Trophoblast cell (in vitro differentiated cells and primary cell): ENCODE measurements at regions not wholly inside any gene's neighbourhood (a gene's known extent, or its start where the extent isn't known, plus 50 kb on each side); places are given as distances from the start of the nearest gene placed in this dataset.

Experiments used
- DNase-seq, 2 donors: peaks; one replicate each; pipeline ENCODE4 v3.0.0-alpha.2; 2016
- H2AFZ ChIP-seq: 2 replicates; pipeline ENCODE4 v1.6.1; 2013; ENCODE audit warnings: low read length, moderate library complexity, mild to moderate bottlenecking; ENCODE audit not compliant: insufficient read depth, poor library complexity
- H2AK5ac ChIP-seq: 2 replicates; pipeline ENCODE4 v1.6.1; 2013; ENCODE audit warnings: mild to moderate bottlenecking, low read length
- H2BK120ac ChIP-seq: 2 replicates; pipeline ENCODE4 v1.6.1; 2013; ENCODE audit warnings: low read length, mild to moderate bottlenecking, moderate library complexity; ENCODE audit not compliant: insufficient read depth, poor library complexity
- H2BK12ac ChIP-seq: 2 replicates; pipeline ENCODE4 v1.6.1; 2013; ENCODE audit warnings: mild to moderate bottlenecking, low read length, moderate library complexity
- H2BK5ac ChIP-seq: 2 replicates; pipeline ENCODE4 v1.6.1; 2013; ENCODE audit warnings: low read length, low read depth, moderate library complexity, mild to moderate bottlenecking; ENCODE audit not compliant: poor library complexity
- H3K14ac ChIP-seq: 2 replicates; pipeline ENCODE4 v1.6.1; 2013; ENCODE audit warnings: mild to moderate bottlenecking, low read length
- H3K18ac ChIP-seq: 2 replicates; pipeline ENCODE4 v1.6.1; 2013; ENCODE audit warnings: mild to moderate bottlenecking, low read length
- H3K23ac ChIP-seq: 2 replicates; pipeline ENCODE4 v1.6.1; 2013; ENCODE audit warnings: low read length
- H3K27ac ChIP-seq: 2 replicates; pipeline ENCODE4 v1.5.1; 2013; ENCODE audit warnings: low read depth, mild to moderate bottlenecking, inconsistent platforms, low read length, moderate library complexity
- H3K27me3 ChIP-seq: 2 replicates; pipeline ENCODE4 v1.6.1; 2013; ENCODE audit warnings: inconsistent platforms, mild to moderate bottlenecking, low read length, moderate library complexity; ENCODE audit not compliant: insufficient read depth
- H3K36me3 ChIP-seq, 2 experiments: 1 replicate in 1 of 2; 2 replicates in 1 of 2; pipeline ENCODE4 v1.6.1; 2013; ENCODE audit warnings: low read length in 2 of 2, mild to moderate bottlenecking in 2 of 2, moderate library complexity in 1 of 2; ENCODE audit not compliant: insufficient read depth in 2 of 2, control insufficient read depth in 1 of 2
- H3K4ac ChIP-seq: 2 replicates; pipeline ENCODE4 v1.6.1; 2013; ENCODE audit warnings: low read depth, mild to moderate bottlenecking, low read length, moderate library complexity
- H3K4me1 ChIP-seq, 2 experiments: 1 replicate in 1 of 2; 2 replicates in 1 of 2; pipeline ENCODE4 v1.6.1; 2013; ENCODE audit warnings: low read length in 2 of 2, mild to moderate bottlenecking in 2 of 2, moderate library complexity in 1 of 2; ENCODE audit not compliant: insufficient read depth in 2 of 2, control insufficient read depth in 1 of 2
- H3K4me2 ChIP-seq: 2 replicates; pipeline ENCODE4 v1.6.1; 2013; ENCODE audit warnings: inconsistent platforms, mild to moderate bottlenecking, low read length, moderate library complexity
- H3K4me3 ChIP-seq: 2 replicates; pipeline ENCODE4 v1.5.1; 2013; ENCODE audit warnings: mild to moderate bottlenecking, low read depth, low read length, inconsistent platforms
- H3K79me1 ChIP-seq: one replicate; pipeline ENCODE4 v1.6.1; 2013; ENCODE audit warnings: low read length
- H3K79me2 ChIP-seq: 2 replicates; pipeline ENCODE4 v1.6.1; 2013; ENCODE audit warnings: low read length, mild to moderate bottlenecking; ENCODE audit not compliant: control insufficient read depth, insufficient read depth, poor library complexity
- H3K9ac ChIP-seq: 2 replicates; pipeline ENCODE4 v1.6.1; 2013; ENCODE audit warnings: mild to moderate bottlenecking, low read length
- H3K9me3 ChIP-seq: 2 replicates; pipeline ENCODE4 v1.6.1; 2013; ENCODE audit warnings: low read depth, mild to moderate bottlenecking, control low read depth, inconsistent platforms, low read length; ENCODE audit not compliant: insufficient read depth
- H4K12ac ChIP-seq: 2 replicates; pipeline ENCODE4 v1.6.1; 2013; ENCODE audit warnings: low read depth, mild to moderate bottlenecking, low read length, moderate library complexity
- H4K8ac ChIP-seq: 2 replicates; pipeline ENCODE4 v1.6.1; 2013; ENCODE audit warnings: low read depth, mild to moderate bottlenecking, low read length, moderate library complexity
- H4K91ac ChIP-seq: one replicate; pipeline ENCODE4 v1.6.1; 2013; ENCODE audit warnings: low read depth, mild to moderate bottlenecking, low read length, moderate library complexity
- WGBS: extraction: QIAGEN DNeasy Blood & Tissue Kit; methylation state at CpG from one replicate; pipeline ENCODE4 v1.1.7; 2013; ENCODE audit warnings: missing lambda C conversion rate; ENCODE audit not compliant: insufficient read length, insufficient coverage; ENCODE audit errors: extremely low coverage; 5-methylcytosine and 5-hydroxymethylcytosine counted together

GRCh38 chr12:94706250-94706661, 55.9 kb upstream of the TMCC3 start:
- no peak overlapping the region for H3K9ac ChIP-seq
- no peak overlapping the region for H2AK5ac ChIP-seq
- H3K23ac ChIP-seq = no peak overlapping the region
- no peaks in the 10 kb centered on the region for H3K79me2 ChIP-seq
- H2BK12ac ChIP-seq = no peak overlapping the region
- no peaks in the 10 kb centered on the region for H3K27me3 ChIP-seq
- no peak overlapping the region for H3K4me3 ChIP-seq
- H3K14ac ChIP-seq = no peak overlapping the region
- no peaks in the 10 kb centered on the region for H3K36me3 ChIP-seq
- H3K4me1 ChIP-seq = no peaks in the 10 kb centered on the region
- H2BK5ac ChIP-seq = no peak overlapping the region
- no peak overlapping the region for H2AFZ ChIP-seq
- H3K4ac ChIP-seq = no peak overlapping the region
- H3K4me2 ChIP-seq = no peak overlapping the region
- H2BK120ac ChIP-seq = no peak overlapping the region
- no peak overlapping the region for H3K18ac ChIP-seq
- WGBS = no CpG with 5 or more reads among the region's 4 CpGs
- no peaks in the 10 kb centered on the region for H3K9me3 ChIP-seq
- H3K27ac ChIP-seq = no peak overlapping the region
- no peak overlapping the region for H4K91ac ChIP-seq
- H4K12ac ChIP-seq = no peak overlapping the region
- no peaks in the 10 kb centered on the region for H3K79me1 ChIP-seq
- H4K8ac ChIP-seq = no peak overlapping the region
- DNase-seq = no peak

DNA sequence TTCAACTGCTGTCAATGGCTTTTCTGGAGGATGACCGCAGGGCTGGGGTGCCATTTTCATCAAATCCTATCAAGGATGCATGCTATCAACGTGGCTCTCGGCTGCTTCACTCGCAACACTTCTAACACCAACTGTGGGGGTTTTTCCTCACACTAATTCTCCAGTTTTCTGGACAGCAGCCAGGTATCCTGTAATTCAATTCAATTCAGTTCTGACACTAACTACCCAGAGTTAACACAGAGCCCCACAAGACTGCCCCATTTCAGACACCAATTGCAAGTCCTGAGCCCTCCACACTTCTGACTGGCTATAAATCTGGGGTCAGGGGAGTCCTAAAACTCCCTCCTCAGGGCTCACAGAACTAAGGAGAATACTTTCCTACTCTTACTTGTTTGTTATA, 55.3 kb upstream of the TMCC3 start:
- Histone ChIP-seq H3K27me3 (no peaks in the 10 kb centered on the region), H3K79me1 (no peaks in the 10 kb centered on the region), H3K4ac (no peak overlapping the region), H2BK12ac (no peak overlapping the region), H3K14ac (no peak overlapping the region), H3K27ac (no peak overlapping the region), H3K9me3 (no peaks in the 10 kb centered on the region), H3K4me1 (no peaks in the 10 kb centered on the region), H4K91ac (no peak overlapping the region), H4K8ac (no peak overlapping the region), H2BK5ac (no peak overlapping the region), H4K12ac (no peak overlapping the region), H3K4me2 (no peak overlapping the region), H3K79me2 (no peaks in the 10 kb centered on the region), H3K18ac (no peak overlapping the region), H2AFZ (no peak overlapping the region), H2AK5ac (no peak overlapping the region), H3K9ac (no peak overlapping the region), H3K23ac (no peak overlapping the region), H3K4me3 (no peak overlapping the region), H3K36me3 (no peaks in the 10 kb centered on the region), H2BK120ac (no peak overlapping the region)
- DNase-seq = no peak
- no CpG with 5 or more reads among the region's 4 CpGs for WGBS

DNA sequence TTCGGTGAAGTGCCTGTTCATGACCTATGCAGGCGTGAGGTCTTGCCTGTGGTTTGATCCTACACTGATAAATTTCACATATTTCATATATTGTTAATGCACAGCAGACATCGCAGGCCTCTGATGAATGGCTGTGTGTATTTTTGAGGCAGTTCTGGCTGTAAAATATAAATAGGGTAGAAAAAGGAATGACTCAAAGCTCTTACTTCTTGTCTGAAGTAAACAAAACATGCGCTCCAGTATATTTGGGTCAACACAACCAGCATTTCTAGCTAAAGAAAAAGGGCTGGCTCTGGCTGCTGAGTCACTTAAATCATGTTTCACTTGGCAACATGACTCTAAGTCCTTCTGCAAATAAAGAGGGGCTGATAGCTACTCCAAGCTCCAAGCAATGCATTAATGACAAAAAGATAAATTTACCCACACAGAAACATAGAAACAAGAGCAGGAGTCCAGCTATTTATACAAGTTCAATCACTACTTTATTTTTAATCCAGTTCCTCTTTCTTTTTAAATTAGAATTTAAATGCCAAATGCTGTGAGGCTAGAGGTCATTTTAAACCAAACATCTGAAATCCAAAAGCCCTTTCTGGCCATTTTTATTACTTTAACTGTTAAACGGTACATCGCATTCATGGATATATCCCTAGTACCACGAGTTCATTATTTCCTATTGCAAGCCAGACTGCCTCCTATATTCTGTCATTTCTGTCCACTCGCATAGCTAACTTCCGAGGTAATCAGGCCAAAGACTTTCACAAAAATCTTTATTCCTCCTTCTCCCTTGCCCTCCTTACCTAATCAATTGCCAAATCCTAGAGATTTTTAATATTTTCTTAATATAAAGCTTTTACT, 54.3 kb upstream of the TMCC3 start:
- no peak overlapping the region for H3K14ac ChIP-seq
- H3K79me2 ChIP-seq = no peaks in the 10 kb centered on the region
- H3K9me3 ChIP-seq = no peaks in the 10 kb centered on the region
- H3K9ac ChIP-seq = no peak overlapping the region
- no peak for DNase-seq
- H3K4me3 ChIP-seq = no peak overlapping the region
- H3K4ac ChIP-seq = no peak overlapping the region
- no peak overlapping the region for H4K8ac ChIP-seq
- H3K23ac ChIP-seq = no peak overlapping the region
- H2AFZ ChIP-seq = no peak overlapping the region
- no peak overlapping the region for H3K18ac ChIP-seq
- no peaks in the 10 kb centered on the region for H3K79me1 ChIP-seq
- H3K27ac ChIP-seq = no peak overlapping the region
- H2BK12ac ChIP-seq = no peak overlapping the region
- no peaks in the 10 kb centered on the region for H3K27me3 ChIP-seq
- H2BK5ac ChIP-seq = no peak overlapping the region
- no CpG with 5 or more reads among the region's 9 CpGs for WGBS
- no peak overlapping the region for H2AK5ac ChIP-seq
- H3K4me1 ChIP-seq = no peaks in the 10 kb centered on the region
- no peak overlapping the region for H4K91ac ChIP-seq
- H3K4me2 ChIP-seq = no peak overlapping the region
- no peak overlapping the region for H4K12ac ChIP-seq
- no peaks in the 10 kb centered on the region for H3K36me3 ChIP-seq
- H2BK120ac ChIP-seq = no peak overlapping the region

- Histone ChIP-seq H4K8ac (no peak overlapping the region), H3K14ac (no peak overlapping the region), H3K4ac (no peak overlapping the region), H3K79me2 (no peaks in the 10 kb centered on the region), H3K9me3 (no peaks in the 10 kb centered on the region), H2AK5ac (no peak overlapping the region), H2AFZ (no peak overlapping the region), H3K4me3 (no peak overlapping the region), H3K36me3 (no peaks in the 10 kb centered on the region), H2BK12ac (no peak overlapping the region), H3K27ac (no peak overlapping the region), H3K27me3 (no peaks in the 10 kb centered on the region), H3K9ac (no peak overlapping the region), H4K12ac (no peak overlapping the region), H4K91ac (no peak overlapping the region), H2BK120ac (no peak overlapping the region), H3K23ac (no peak overlapping the region), H3K79me1 (no peaks in the 10 kb centered on the region), H3K4me1 (no peaks in the 10 kb centered on the region), H2BK5ac (no peak overlapping the region), H3K4me2 (no peak overlapping the region), H3K18ac (no peak overlapping the region)
- DNase-seq = no peak
- WGBS = no CpG with 5 or more reads among the region's 4 CpGs
Observed at GRCh38 chr12:94702696-94703095, 52.3 kb upstream of the TMCC3 start.
